ENCODE measurements at regions not wholly inside any gene's neighbourhood (a gene's known extent, or its start where the extent isn't known, plus 50 kb on each side); places are given as distances from the start of the nearest gene placed in this dataset.

DNA sequence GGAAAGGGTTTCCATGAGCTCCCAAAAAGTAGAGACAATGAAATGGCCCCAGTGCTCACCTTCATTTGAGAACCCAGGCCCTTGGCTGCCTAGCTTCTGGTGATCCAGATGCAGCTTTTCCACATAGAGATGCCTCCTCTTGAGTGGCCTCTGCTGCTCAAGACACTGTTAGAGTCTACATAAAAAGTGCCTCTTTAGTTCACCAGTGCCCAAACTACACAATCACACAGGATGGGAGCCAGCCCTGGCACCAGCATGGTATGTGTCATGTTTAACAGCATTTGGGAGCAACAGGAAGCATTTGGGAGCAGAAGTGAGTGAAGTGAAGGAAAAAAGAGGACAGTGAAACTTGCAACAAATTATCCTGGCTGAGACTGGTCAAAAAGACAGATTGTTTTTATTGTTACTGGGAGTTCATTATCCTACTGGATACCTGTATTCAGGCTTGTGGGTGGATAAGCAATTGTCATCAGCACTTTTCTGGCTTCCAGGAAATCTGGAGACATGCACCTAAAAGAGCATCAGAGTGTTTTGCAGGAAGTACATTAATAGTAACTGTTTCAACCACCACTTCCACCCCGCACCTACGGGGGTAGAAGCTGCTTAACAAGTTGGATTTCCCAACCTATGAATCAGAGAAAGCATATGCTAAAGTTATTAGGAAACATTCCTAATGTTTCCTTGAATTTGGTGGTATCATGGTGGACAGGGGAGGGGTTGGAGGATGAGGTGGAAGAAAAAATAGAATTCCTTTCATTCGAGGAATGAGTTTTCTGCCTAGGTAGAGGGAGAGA is 416.2 kb downstream of the IGSF11 start:
- Histone ChIP-seq H2BK12ac (ENCODE audit: low read length) (no peak overlapping the region), H4K91ac (ENCODE audit: low read depth, low read length, poor library complexity) (no peak overlapping the region), H3K9me3 (replicated peaks in 1 of 2; ENCODE audit: control insufficient read depth in 2 of 2, insufficient read depth in 1 of 2, low read depth in 1 of 2, low read length in 2 of 2) (no peaks in the 10 kb centered on the region), H3K79me1 (ENCODE audit: low read depth, low read length) (no peaks in the 10 kb centered on the region), H3K27me3 (ENCODE audit: control insufficient read depth in 3 of 3, insufficient read depth in 3 of 3, low read depth in 1 of 3, low read length in 3 of 3) (no peaks in the 10 kb centered on the region), H2BK15ac (ENCODE audit: low read length) (no peak overlapping the region), H3K14ac (ENCODE audit: low read length) (no peak overlapping the region), H2BK120ac (ENCODE audit: low read depth, low read length) (no peak overlapping the region), H3K27ac (replicated peaks; ENCODE audit: low read length) (no peak overlapping the region), H3K18ac (ENCODE audit: low read length) (no peak overlapping the region), H3K9ac (ENCODE audit: low read depth, low read length, poor library complexity) (no peak overlapping the region), H2AK5ac (ENCODE audit: low read depth, low read length) (no peak overlapping the region), H4K8ac (ENCODE audit: low read depth, low read length) (no peak overlapping the region), H3K36me3 (replicated peaks in 1 of 2; ENCODE audit: control insufficient read depth in 2 of 2, insufficient read depth in 2 of 2, low read length in 2 of 2) (no peaks in the 10 kb centered on the region), H2AFZ (ENCODE audit: low read length) (no peak overlapping the region), H2BK5ac (ENCODE audit: low read length) (no peak overlapping the region), H3K4me3 (ENCODE audit: low read length in 2 of 2) (no peak overlapping the region), H3K4ac (ENCODE audit: low read length) (no peak overlapping the region), H3K4me1 (ENCODE audit: control insufficient read depth in 2 of 2, insufficient read depth in 1 of 2, low read depth in 1 of 2, low read length in 2 of 2) (no peaks in the 10 kb centered on the region), H3K4me2 (ENCODE audit: insufficient read depth, low read length, poor library complexity, severe bottlenecking) (no peak overlapping the region), H3K23ac (ENCODE audit: low read depth, low read length, poor library complexity) (no peak overlapping the region)
- WGBS, 2 donors (ENCODE audit: extremely low coverage in 2 of 2, insufficient read length in 2 of 2, insufficient replicate concordance in 1 of 2), result no CpG with 5 or more reads among the region's 3 CpGs
- no peak for DNase-seq (ENCODE audit: low spot score)

DNA sequence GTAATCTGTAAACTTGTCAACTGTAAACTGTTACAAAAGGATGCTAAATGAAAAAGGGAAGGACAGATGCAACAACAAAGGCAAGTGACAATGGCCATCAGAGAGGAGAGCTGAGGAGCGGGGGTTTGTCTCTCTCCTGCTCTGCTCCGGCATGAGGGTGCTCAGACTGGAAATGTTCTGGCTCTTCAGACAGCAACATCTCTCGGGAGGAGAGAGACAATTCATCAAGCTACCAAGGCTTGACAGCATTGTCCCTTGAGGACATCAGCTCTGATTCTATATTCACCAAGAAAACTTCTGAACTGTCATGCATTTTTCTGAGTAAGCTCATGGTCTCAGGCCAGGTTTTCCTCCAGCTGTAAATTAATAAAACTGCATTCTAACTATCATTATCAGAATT is 408.2 kb downstream of the IGSF11 start:
- Histone ChIP-seq H2BK15ac (ENCODE audit: low read length) (no peak overlapping the region), H3K4me1 (ENCODE audit: control insufficient read depth in 2 of 2, insufficient read depth in 1 of 2, low read depth in 1 of 2, low read length in 2 of 2) (peaks cover 0 to 1% of the 10 kb centered on the region in 2 donors), H2AK5ac (ENCODE audit: low read depth, low read length) (no peak overlapping the region), H3K4me2 (ENCODE audit: insufficient read depth, low read length, poor library complexity, severe bottlenecking) (no peak overlapping the region), H3K4me3 (ENCODE audit: low read length in 2 of 2) (no peak overlapping the region), H3K4ac (ENCODE audit: low read length) (no peak overlapping the region), H2BK5ac (ENCODE audit: low read length) (no peak overlapping the region), H3K14ac (ENCODE audit: low read length) (no peak overlapping the region), H4K8ac (ENCODE audit: low read depth, low read length) (no peak overlapping the region), H3K79me1 (ENCODE audit: low read depth, low read length) (no peaks in the 10 kb centered on the region), H3K36me3 (replicated peaks in 1 of 2; ENCODE audit: control insufficient read depth in 2 of 2, insufficient read depth in 2 of 2, low read length in 2 of 2) (no peaks in the 10 kb centered on the region), H3K18ac (ENCODE audit: low read length) (no peak overlapping the region), H3K9me3 (replicated peaks in 1 of 2; ENCODE audit: control insufficient read depth in 2 of 2, insufficient read depth in 1 of 2, low read depth in 1 of 2, low read length in 2 of 2) (no peaks in the 10 kb centered on the region), H2BK120ac (ENCODE audit: low read depth, low read length) (no peak overlapping the region), H3K23ac (ENCODE audit: low read depth, low read length, poor library complexity) (no peak overlapping the region), H4K91ac (ENCODE audit: low read depth, low read length, poor library complexity) (no peak overlapping the region), H2BK12ac (ENCODE audit: low read length) (no peak overlapping the region), H3K9ac (ENCODE audit: low read depth, low read length, poor library complexity) (no peak overlapping the region), H2AFZ (ENCODE audit: low read length) (no peak overlapping the region), H3K27me3 (ENCODE audit: control insufficient read depth in 3 of 3, insufficient read depth in 3 of 3, low read depth in 1 of 3, low read length in 3 of 3) (peaks cover 0 to 5% (median 0%) of the 10 kb centered on the region in 3 experiments), H3K27ac (replicated peaks; ENCODE audit: low read length) (no peak overlapping the region)
- no peak for DNase-seq (ENCODE audit: low spot score)
- no CpG with 5 or more reads among the region's 3 CpGs for WGBS, 2 donors (ENCODE audit: extremely low coverage in 2 of 2, insufficient read length in 2 of 2, insufficient replicate concordance in 1 of 2)

DNA sequence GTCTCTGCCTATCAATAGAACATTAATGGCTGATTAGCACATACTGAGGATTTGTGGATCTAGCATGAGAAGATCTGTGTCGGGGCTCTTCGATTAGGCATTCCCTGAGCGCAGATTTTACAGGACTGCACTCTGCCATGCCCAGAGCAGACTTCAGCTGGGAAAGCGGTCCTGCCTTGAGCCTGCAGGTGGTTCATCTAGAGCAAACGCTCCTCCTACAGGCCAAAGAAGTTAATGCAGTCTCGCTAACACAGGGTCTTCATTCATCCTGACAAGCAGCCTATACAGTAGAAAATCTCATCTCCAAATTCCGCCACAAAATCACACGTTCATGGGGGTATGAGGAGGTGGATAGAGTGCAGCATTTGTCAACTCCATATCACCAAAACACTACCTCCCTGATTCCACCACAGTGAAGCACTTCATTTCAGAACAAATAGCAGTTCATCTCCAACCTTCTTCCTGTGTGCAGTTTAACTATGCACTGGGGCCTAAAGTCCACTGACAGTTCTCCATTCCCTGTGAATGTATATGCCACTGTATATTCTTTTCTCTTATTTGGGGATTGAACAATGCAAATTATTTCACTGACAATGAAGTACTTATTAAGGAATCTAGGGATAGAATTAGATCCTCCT is 405.8 kb downstream of the IGSF11 start:
- Histone ChIP-seq H4K8ac (ENCODE audit: low read depth, low read length) (no peak overlapping the region), H3K14ac (ENCODE audit: low read length) (no peak overlapping the region), H3K4ac (ENCODE audit: low read length) (no peak overlapping the region), H3K27ac (replicated peaks; ENCODE audit: low read length) (no peak overlapping the region), H3K27me3 (ENCODE audit: control insufficient read depth in 3 of 3, insufficient read depth in 3 of 3, low read depth in 1 of 3, low read length in 3 of 3) (peaks cover 0 to 5% (median 0%) of the 10 kb centered on the region in 3 experiments), H2BK15ac (ENCODE audit: low read length) (no peak overlapping the region), H4K91ac (ENCODE audit: low read depth, low read length, poor library complexity) (no peak overlapping the region), H2AFZ (ENCODE audit: low read length) (peak overlapping the region; percentile 66), H3K79me1 (ENCODE audit: low read depth, low read length) (no peaks in the 10 kb centered on the region), H3K4me1 (ENCODE audit: control insufficient read depth in 2 of 2, insufficient read depth in 1 of 2, low read depth in 1 of 2, low read length in 2 of 2) (peaks cover 0 to 1% of the 10 kb centered on the region in 2 donors), H3K36me3 (replicated peaks in 1 of 2; ENCODE audit: control insufficient read depth in 2 of 2, insufficient read depth in 2 of 2, low read length in 2 of 2) (no peaks in the 10 kb centered on the region), H3K18ac (ENCODE audit: low read length) (no peak overlapping the region), H3K23ac (ENCODE audit: low read depth, low read length, poor library complexity) (no peak overlapping the region), H3K4me3 (ENCODE audit: low read length in 2 of 2) (no peak overlapping the region), H3K4me2 (ENCODE audit: insufficient read depth, low read length, poor library complexity, severe bottlenecking) (no peak overlapping the region), H3K9ac (ENCODE audit: low read depth, low read length, poor library complexity) (no peak overlapping the region), H2AK5ac (ENCODE audit: low read depth, low read length) (no peak overlapping the region), H2BK5ac (ENCODE audit: low read length) (no peak overlapping the region), H2BK12ac (ENCODE audit: low read length) (no peak overlapping the region), H3K9me3 (replicated peaks in 1 of 2; ENCODE audit: control insufficient read depth in 2 of 2, insufficient read depth in 1 of 2, low read depth in 1 of 2, low read length in 2 of 2) (no peaks in the 10 kb centered on the region), H2BK120ac (ENCODE audit: low read depth, low read length) (no peak overlapping the region)
- peak; percentile 76 for DNase-seq (ENCODE audit: low spot score)
- no CpG with 5 or more reads among the region's 8 CpGs for WGBS, 2 donors (ENCODE audit: extremely low coverage in 2 of 2, insufficient read length in 2 of 2, insufficient replicate concordance in 1 of 2)

DNA sequence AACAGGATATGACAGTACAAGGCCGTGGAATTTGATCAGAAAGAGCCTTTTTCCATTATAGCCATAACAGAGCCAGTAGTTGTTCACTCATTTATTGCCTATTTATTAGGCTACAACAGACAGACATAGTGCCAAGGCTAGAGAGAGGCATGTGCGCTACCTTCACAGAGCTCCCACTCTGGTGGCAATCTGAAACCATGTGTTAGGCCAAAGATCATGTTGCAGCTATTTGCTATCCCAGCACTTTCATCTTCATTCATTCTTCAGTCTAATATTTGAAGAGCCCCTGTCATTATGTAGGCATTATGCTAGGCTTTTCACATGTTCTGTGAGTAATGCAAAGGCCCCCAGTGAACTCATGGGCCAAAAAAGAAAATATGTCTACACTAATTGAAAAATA is 404.8 kb downstream of the IGSF11 start:
- no peak overlapping the region for H3K4me3 ChIP-seq (ENCODE audit: low read length in 2 of 2)
- H2BK15ac ChIP-seq (ENCODE audit: low read length), result no peak overlapping the region
- peaks cover 0 to 5% (median 0%) of the 10 kb centered on the region in 3 experiments for H3K27me3 ChIP-seq (ENCODE audit: control insufficient read depth in 3 of 3, insufficient read depth in 3 of 3, low read depth in 1 of 3, low read length in 3 of 3)
- peaks cover 0 to 1% of the 10 kb centered on the region in 2 donors for H3K4me1 ChIP-seq (ENCODE audit: control insufficient read depth in 2 of 2, insufficient read depth in 1 of 2, low read depth in 1 of 2, low read length in 2 of 2)
- H2AK5ac ChIP-seq (ENCODE audit: low read depth, low read length), result no peak overlapping the region
- no peak overlapping the region for H3K18ac ChIP-seq (ENCODE audit: low read length)
- H3K23ac ChIP-seq (ENCODE audit: low read depth, low read length, poor library complexity), result no peak overlapping the region
- H3K9ac ChIP-seq (ENCODE audit: low read depth, low read length, poor library complexity), result no peak overlapping the region
- no peak overlapping the region for H2BK5ac ChIP-seq (ENCODE audit: low read length)
- H3K79me1 ChIP-seq (ENCODE audit: low read depth, low read length), result no peaks in the 10 kb centered on the region
- H3K4ac ChIP-seq (ENCODE audit: low read length), result no peak overlapping the region
- H3K14ac ChIP-seq (ENCODE audit: low read length), result no peak overlapping the region
- no peak overlapping the region for H4K91ac ChIP-seq (ENCODE audit: low read depth, low read length, poor library complexity)
- no peak overlapping the region for H2AFZ ChIP-seq (ENCODE audit: low read length)
- no peak overlapping the region for H3K27ac ChIP-seq (replicated peaks; ENCODE audit: low read length)
- no peaks in the 10 kb centered on the region for H3K9me3 ChIP-seq (replicated peaks in 1 of 2; ENCODE audit: control insufficient read depth in 2 of 2, insufficient read depth in 1 of 2, low read depth in 1 of 2, low read length in 2 of 2)
- no peak overlapping the region for H3K4me2 ChIP-seq (ENCODE audit: insufficient read depth, low read length, poor library complexity, severe bottlenecking)
- H4K8ac ChIP-seq (ENCODE audit: low read depth, low read length), result no peak overlapping the region
- no peaks in the 10 kb centered on the region for H3K36me3 ChIP-seq (replicated peaks in 1 of 2; ENCODE audit: control insufficient read depth in 2 of 2, insufficient read depth in 2 of 2, low read length in 2 of 2)
- no peak overlapping the region for H2BK120ac ChIP-seq (ENCODE audit: low read depth, low read length)
- WGBS, 2 donors (ENCODE audit: extremely low coverage in 2 of 2, insufficient read length in 2 of 2, insufficient replicate concordance in 1 of 2), result no CpG with 5 or more reads among the region's 2 CpGs
- H2BK12ac ChIP-seq (ENCODE audit: low read length), result no peak overlapping the region
- DNase-seq (ENCODE audit: low spot score), result no peak

All from neuronal stem cell (in vitro differentiated cells).